Embryonic facial prominence (tissue), 1 donor: ENCODE measurements at regions not wholly inside any gene's neighbourhood (a gene's known extent, or its start where the extent isn't known, plus 50 kb on each side); places are given as distances from the start of the nearest gene placed in this dataset.
"Not testable (repeated sequence)": the region's sequence is repeated elsewhere in the genome, so short reads cannot be mapped to it uniquely, and the experiment has no call there.

Experiments used
- DNase-seq: peaks from one replicate; pipeline ENCODE4 v3.0.0-alpha.2; 2016; ENCODE audit errors: extremely low spot score

DNA sequence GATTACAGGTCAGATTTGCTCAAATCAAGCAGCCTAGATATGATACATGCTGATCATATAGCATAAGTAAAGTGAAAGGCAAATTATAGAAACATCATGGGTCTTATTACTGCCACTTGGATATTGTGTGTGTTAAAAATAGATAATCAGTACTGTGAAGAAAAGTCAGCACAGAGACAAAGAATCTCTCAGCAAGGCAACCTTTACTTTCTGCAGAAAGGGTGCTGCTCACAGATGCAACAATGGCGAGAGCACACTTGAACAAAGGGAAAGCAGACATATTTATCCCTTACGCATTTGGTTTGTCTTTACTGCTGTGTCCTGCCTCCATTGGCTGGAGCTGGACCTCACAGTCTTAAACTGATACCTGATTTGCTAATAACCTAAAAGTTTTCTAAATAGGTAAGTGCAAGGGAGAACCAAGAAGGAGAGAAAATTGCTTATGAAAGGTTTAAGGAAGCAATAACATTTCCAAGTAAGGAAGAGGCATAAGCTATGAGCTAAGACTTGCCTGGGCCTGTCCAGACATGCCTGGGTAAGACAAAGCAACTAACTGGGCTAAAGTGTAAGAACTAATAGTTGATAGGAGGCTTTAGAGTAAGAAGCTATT is 1310.8 kb upstream of the LRRTM3 start:
- DNase-seq, result no peak

DNA sequence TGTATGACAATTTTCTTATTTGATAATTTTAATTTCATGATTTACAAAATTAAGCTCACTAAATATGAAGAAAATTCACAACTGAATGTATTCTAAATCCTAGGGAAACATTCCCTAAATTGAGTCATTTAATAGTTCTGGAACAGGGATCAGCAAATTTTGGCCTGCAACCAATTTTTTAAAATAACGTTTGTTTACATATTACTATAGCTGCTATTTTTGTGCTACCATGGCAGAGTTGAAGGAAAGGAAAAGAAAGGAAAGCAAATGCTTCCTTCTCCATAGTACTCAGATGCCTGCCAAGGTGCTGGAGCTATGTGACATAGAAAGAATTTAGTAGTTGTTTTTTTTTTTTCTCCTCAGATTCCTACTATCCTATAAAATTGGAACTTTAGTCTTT is 1307.7 kb upstream of the LRRTM3 start:
- no peak for DNase-seq

DNA sequence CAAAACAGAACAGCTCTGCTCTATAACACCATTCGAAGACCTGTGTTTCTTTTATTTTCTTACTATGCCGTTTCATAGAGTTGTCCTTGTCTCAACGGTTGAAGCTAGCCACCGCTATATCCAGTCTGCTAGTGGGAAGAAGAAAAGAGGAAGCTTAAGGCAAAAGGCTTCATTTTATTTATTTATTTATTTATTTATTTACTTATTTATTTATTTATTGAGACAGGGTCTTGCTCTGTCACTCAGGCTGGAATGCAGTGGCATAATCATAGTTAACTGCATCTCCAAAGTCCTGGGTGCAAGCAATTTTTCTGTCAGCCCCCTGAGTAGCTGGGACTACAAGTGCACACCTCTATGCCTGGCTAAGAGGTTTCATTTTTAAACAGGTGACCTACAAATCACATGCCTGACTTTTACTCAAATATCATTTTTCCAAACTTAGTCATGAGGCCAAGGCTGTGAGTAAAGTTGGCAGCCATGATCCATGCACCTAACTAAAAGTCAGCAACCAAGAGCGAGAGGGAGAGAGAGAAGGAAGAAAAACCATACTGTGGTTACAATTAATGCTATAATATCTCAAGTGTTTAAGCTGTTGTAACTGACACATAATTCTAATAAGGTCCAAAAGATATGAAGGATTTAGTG is 1305.3 kb upstream of the LRRTM3 start:
- no peak for DNase-seq

DNA sequence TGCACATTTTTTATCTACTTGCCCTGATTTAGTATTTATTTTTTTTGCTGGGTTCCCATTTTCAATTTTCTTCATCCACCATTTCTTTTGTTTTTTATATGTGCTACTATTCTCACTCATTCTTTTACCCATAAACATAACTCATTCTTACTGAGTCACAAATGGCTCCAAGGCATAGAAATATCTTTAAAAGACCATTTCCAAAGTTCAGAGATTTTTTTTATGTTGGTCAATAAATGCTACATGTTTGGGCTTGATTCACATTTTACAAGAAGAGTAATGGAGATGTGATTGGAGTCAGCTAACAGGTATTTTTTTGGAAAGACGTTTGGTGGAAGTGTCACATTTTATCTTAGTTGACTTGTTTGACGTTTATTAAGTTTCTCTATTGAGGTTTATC is 1303.2 kb upstream of the LRRTM3 start:
- no peak for DNase-seq

DNA sequence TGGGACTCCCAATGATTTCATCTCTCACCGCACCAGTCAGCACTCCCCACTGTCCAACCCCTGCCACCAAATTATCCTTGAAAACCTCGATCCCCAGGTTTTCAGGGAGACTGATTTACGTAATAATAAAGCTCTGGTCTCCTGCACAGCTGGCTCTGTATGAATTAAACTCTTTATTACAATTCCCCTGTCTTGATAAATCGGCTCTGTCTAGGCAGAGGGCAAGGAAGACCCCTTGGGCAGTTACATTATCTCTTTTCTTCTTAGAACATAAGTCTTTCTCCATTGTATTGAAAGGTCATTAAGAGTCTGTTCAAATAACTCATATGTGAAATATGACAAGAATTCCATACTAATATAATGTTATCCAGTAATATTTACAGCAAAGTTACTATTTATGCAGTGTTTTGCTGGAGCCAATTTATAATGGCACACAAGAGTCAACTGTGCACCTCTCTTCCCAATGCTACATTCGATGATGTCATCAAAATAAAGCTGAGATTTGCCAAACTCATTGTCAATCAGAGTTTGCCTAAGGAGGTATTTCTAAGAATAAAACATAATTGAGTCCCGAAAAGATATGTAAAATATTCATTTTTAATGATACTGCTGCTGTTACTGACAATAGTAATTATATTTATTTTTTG is 1297.2 kb upstream of the LRRTM3 start:
- no peak for DNase-seq

DNA sequence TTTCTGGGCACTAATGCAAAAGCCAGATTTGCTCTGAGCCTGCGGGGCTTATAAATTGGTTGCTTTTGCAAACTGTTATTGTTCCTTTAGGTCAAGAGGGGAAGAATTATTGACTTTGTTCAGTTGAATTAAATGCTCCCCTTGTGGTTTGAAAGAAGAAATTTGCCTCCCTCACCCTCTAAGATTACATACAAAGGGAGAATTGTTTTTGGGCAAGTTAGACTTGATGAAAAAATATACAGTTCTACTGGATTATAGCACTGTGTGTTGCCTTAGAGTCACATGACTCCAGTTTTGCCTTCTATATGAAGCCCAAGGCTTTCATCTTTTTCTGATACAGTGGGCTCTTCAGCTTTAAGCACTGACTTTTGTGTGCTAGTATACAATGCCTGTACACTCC is 1265.8 kb upstream of the LRRTM3 start:
- DNase-seq, result no peak

DNA sequence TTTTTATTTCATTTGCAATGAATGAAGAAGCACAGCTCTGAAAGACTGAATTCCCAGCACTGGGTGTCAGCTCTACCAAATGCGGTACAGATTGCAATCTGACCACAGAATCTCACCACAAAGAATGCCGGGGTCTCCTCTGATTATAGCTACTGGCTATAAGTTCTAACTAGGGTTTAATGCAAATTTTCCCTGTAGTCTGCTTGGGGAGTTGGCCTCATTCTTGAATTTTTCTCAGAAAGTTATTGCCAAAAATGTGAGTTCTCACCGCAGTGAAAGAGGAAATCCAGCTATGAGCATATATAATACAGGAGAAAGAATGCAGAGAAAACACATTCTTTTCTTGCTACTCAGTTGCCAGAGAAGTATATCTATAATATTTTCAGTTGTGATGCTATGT is 1255.7 kb upstream of the LRRTM3 start:
- peak; percentile 55 for DNase-seq

DNA sequence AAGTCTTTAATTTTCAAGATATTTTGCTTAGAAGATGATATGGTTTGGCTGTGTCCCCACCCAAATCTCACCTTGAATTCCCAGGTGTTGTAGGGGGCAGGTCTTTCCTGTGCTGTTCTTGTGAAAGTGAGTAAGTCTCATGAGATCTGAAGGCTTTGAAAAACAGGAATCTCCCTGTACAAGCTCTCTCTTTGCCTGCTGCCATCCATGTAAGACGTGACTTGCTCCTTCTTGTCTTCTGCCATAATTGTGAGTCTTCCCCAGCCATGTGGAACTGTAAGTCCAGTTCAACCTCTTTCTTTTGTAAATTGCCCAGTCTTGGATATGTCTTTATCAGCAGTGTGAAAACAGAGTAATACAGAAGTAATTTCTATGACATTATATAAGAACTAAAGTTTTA is 1255.2 kb upstream of the LRRTM3 start:
- DNase-seq, result not testable (repeated sequence)

DNA sequence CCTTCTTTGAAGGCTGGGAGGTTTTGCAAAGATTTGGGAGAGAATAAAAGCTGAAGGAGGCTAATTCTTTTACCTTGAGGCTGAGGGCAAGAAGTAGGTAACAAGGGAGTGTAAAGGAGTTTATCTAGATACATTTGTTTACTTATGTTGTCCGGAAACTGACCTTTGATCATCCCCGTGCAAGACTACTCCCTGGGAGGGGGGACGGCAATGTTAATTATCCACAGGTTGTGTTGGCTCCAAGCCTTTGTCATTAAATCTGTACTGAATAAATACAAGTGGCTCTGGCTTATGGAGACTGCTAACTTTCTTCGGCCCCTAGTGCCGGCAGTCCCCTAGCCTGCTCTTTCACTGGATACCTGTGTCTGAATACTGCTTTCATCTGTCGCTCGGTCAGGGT is 1250.6 kb upstream of the LRRTM3 start:
- no peak for DNase-seq

DNA sequence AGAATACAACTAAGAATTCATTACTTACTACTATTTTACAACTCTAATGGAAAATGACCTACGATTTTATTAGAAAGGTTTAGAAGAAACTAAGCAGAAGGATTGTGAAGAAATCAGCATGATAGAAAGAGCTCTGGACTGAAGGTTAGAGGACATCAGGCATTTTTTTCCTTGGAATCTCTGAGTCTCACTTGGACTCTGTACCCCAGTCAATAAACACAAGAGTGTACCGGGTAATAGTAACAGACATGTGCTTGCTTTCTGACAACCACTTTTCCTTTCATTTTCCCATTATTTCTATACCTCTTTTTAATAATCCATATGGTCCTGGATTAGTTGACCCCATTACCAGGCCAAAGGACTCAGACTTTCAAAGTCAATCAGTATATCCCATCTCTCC is 1240.9 kb upstream of the LRRTM3 start:
- DNase-seq, result no peak

DNA sequence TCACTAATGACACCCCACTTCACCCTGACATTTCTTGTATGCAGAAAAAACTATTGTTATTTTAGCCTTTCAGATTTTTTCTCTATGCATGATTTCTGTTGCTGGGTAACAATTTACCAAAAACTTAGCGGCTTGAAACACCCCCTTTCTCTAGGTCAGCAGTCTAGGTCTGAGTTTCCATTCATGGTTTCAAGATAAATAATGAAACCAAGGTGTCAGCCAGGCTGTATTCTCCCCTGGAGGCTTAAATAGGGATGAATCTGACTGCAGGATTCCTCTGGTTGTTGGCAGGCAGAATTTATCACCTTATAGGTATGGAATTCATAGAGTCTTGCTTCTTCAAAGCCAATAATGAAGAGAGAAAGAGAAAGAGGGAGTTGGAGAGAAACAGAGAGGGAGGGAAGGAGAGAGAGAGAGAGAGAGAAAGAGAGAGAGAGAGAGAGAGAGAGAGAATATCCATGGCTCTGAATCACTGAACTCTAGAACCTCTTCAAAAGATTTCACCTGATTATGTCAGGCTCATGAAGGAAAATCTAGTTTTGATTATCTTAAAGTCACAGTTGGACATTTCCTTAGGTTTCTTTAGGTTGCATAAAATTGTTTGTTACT is 1224.6 kb upstream of the LRRTM3 start:
- no peak for DNase-seq

DNA sequence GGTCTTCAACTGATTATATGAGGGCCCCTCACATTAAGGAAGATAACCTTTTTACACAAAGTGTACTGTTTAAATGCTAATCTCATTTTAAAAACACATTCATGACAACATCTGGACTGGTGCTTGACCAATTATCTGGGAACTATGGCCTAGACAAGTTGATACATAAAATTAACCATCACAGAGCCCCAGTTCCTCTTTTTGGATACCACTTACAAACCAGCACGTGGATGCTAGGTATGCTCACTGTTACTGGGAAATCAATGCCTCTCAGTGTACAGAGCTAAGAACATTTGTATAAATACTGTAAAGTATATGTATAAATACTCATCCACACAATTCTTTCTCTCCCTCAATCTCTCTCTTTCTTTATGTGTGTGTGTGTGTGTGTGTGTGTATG is 1217.8 kb upstream of the LRRTM3 start:
- DNase-seq, result no peak

DNA sequence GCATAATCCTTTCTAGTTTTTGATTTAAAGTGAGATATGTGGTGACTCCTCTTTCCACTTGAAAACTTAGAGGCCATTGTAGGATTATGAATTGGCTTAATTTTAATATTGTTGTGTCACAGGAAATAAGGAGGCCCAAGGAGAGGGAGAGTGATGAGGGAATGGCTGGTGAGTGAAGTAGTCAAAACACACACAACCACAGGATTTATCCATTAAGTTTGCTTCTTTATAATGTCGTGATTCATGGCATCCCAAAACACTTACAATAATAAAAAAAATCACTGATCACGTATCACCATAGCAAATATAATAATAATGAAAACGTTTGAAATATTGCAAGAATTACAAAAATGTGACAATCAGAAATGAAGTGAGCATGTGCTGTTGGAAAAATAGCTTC is 1215.5 kb upstream of the LRRTM3 start:
- DNase-seq, result no peak

DNA sequence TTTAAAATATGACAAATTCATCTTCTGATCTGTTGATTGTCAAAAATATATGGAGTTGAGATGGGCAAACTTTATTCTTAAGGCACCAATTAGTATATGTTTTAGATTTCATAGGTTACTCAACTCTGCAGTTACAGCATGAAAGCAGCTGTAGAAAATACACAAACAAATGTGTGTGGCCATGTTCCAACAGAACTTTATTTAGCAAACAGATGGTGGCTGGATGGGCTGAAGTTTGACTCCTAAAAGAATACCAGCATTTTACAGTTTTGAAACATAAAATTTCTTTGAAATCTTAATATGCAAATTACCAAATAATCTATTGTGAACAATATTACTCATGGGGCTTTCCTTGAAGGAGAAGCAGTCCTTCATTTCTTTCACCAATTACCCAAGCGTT is 1206.0 kb upstream of the LRRTM3 start:
- no peak for DNase-seq

DNA sequence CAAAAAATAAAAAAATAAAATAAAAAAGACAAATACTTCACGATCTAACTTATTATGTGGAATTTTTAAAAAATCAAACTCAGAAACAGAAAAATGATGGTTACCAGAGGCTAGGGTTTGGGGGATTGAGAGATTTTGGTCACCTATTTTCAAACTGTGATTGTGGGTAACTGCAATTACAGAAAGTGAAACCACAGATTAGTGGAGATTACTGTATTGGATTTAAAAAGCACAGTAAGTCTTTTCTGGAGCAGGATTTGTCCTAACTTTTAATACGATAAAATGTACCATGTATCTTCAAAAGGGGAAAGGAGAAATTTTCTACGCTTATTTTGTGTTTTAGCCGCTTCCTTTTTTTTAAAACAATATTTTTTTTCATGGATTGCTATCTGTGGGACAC is 1204.9 kb upstream of the LRRTM3 start:
- no peak for DNase-seq

DNA sequence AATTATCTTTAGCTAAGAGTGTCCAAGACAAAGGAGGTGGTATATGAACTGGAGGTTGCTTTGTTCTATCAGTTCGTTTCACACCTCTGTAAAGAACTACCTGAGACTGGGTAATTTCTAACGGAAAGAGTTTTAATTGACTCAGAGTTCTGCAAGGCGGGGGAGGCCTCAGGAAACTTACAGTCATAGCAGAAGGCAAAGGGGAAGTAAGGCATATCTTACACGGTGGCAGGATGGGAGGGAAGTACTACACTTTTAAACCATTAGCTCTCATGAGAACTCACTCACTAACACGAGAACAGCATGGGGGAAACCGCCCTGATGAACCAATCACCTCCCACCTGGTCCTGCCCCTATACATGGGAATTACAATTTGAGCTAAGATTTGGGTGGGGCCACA is 1202.3 kb upstream of the LRRTM3 start:
- DNase-seq, result no peak

DNA sequence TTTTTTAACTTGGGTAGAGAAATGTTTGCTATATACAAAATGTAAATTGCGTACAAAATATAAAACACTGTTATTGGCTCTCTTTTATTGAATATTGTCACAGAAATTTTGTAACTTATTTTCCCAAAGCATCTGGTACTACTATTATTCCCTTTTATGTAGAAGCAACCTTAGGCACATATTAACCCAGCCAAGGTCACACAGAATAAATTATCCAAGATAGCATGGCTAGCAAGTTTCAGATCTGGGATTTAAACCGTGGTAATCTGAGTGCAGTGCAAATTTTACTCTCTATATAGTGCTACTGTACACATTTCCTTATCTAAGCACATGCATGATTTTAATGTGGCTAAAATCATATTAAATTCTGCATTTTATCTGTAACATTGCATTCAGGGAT is 1190.5 kb upstream of the LRRTM3 start:
- no peak for DNase-seq

DNA sequence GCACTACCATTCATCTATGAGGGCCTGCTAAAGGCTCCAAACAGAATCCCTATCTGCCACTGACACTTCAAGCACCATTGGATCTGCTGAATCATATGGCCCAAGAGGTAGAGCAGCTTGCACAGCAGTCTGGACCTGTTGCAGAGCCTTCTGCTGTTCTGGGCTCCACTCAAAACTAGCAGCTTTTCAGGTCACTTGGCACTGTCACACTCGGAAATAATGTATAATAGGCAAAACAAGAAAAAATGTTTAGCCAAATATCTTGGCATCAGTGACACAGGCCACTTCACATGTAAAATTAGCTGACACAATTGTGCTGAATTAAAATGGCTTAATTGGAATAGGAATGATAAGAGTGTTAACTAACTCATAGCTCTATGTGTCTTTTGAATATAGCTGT is 1182.9 kb upstream of the LRRTM3 start:
- no peak for DNase-seq

DNA sequence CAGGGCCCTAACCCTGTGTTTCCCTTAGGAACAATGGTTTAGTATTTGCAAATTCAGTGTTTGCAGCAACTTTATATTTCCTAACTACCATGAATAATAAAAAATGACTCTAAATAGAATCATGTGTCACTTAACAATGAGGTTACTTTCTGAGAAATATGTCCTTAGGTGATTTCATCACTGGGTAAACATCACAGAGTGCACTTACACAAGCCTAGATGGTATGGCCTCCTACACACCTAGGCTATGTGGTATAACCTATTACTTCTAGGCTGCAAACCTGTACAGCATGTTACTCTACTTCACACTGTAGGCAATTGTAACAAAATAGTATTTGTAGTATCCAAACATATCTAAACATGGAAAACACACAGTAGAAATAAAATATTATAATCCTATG is 1174.6 kb upstream of the LRRTM3 start:
- DNase-seq, result no peak

DNA sequence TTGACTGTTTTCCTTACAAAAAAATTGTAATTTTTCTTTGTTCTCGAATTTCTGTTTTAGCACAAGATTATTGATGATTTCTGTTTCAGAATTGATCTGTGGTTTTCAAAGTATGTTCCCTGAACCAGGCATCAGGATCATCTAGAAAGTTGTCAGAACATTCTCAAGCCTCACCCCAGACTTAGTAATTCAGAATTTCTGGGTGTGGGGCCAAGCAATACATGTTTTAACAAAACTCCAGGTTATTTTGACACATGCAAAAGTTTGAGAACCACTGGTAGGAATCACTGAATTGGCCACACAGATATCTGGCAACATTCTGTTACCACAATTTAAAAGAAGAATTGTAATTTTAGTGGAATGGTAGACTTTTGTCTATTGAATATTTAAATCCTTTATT is 1173.9 kb upstream of the LRRTM3 start:
- no peak for DNase-seq

DNA sequence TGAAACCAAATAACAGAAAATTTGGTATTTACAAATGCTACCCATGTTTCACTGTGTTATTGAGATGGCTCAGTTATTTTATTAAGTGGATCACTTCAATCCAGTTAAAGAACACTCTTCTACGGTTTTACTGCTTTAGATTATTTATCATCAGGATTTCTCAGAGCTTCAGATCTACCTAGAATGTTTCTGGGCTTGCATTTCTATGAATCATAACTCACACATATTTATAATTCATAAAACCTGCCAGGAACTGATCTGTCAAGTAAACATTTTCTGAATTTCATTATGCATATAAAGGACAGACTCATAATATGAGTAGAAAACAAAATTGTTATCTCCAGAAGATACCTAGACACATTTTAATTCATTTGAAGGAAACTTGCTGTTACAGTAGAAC is 1172.3 kb upstream of the LRRTM3 start:
- no peak for DNase-seq

DNA sequence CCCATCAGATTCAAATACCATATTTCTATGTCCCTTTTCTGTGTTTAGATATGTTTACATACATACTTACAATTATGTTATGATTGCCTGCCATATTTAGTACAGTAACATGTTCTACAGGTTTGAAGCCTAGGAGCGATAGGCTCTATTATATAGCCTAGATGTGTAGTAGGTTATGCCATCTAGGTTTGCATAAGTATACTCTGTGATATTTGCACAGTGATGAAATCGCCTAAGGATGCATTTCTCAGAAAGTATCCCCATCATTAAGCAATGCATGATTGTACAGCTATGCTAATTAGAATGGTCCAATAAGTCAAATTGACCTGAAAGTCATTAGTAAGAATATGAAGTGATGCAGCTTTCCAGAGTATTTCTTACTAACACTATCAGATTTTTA is 1171.7 kb upstream of the LRRTM3 start:
- DNase-seq, result no peak

DNA sequence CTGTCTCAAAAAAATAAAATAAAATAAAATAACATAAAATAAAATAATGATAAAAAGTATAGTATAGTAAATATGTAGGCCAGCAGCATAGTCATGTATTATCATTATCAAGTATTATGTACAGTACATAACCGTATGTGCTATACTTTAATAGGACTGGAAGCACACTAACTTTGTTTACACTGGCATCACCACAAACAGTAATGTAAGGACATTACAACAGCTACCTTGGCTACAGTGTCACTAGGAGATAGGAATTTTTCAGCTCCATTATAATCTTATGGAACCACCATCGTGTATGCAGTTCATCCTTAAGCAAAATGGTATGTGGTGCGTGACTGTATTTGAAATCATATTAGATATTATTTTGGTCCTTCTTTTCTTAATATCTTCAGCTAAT is 1163.5 kb upstream of the LRRTM3 start:
- DNase-seq, result no peak
